TTC549 (cell line): ENCODE measurements at regions not wholly inside any gene's neighbourhood (a gene's known extent, or its start where the extent isn't known, plus 50 kb on each side); places are given as distances from the start of the nearest gene placed in this dataset.

Source experiments
- FAIRE-seq: peaks from 2 replicates; lab custom pipeline; 2012; peaks lifted over from hg19 to GRCh38; lab: Jason Lieb, UNC

GRCh38 chr4:11587797-11588196 lies 159.1 kb upstream of the HS3ST1 start:
- FAIRE-seq: no peak

GRCh38 chr4:11585506-11585905 lies 156.8 kb upstream of the HS3ST1 start:
- no peak for FAIRE-seq

- FAIRE-seq: no peak
Measured at GRCh38 chr4:11568511-11568910, 139.8 kb upstream of the HS3ST1 start.

- no peak for FAIRE-seq
Measured at GRCh38 chr4:11566444-11567022, 137.8 kb upstream of the HS3ST1 start.

- no peak for FAIRE-seq
Measured at GRCh38 chr4:11565899-11566298, 137.2 kb upstream of the HS3ST1 start.

GRCh38 chr4:11565213-11565612 lies 136.5 kb upstream of the HS3ST1 start:
- FAIRE-seq: no peak

GRCh38 chr4:11564021-11564420 lies 135.3 kb upstream of the HS3ST1 start:
- no peak for FAIRE-seq

GRCh38 chr4:11549525-11549924 lies 120.8 kb upstream of the HS3ST1 start:
- FAIRE-seq: no peak

- no peak for FAIRE-seq
Measured at GRCh38 chr4:11548597-11549082, 119.9 kb upstream of the HS3ST1 start.

GRCh38 chr4:11546391-11547175 lies 117.9 kb upstream of the HS3ST1 start:
- no peak for FAIRE-seq

- FAIRE-seq: no peak
Measured at GRCh38 chr4:11545651-11546050, 117.0 kb upstream of the HS3ST1 start.

GRCh38 chr4:11544211-11544610 lies 115.5 kb upstream of the HS3ST1 start:
- FAIRE-seq: no peak

- FAIRE-seq: no peak
Measured at GRCh38 chr4:11543706-11544105, 115.0 kb upstream of the HS3ST1 start.

GRCh38 chr4:11542952-11543351 lies 114.3 kb upstream of the HS3ST1 start:
- FAIRE-seq: no peak

- FAIRE-seq: no peak
Measured at GRCh38 chr4:11537846-11538245, 109.2 kb upstream of the HS3ST1 start.

GRCh38 chr4:11535333-11535732 lies 106.6 kb upstream of the HS3ST1 start:
- FAIRE-seq: no peak

- FAIRE-seq: no peak
Measured at GRCh38 chr4:11534623-11535302, 106.1 kb upstream of the HS3ST1 start.

- FAIRE-seq: no peak
Measured at GRCh38 chr4:11532138-11532537, 103.4 kb upstream of the HS3ST1 start.

GRCh38 chr4:11529625-11530201 lies 101.0 kb upstream of the HS3ST1 start:
- FAIRE-seq: no peak

GRCh38 chr4:11525085-11525484 lies 96.4 kb upstream of the HS3ST1 start:
- FAIRE-seq: no peak

- no peak for FAIRE-seq
Measured at GRCh38 chr4:11518754-11519153, 90.1 kb upstream of the HS3ST1 start.

GRCh38 chr4:11514779-11515419 lies 86.2 kb upstream of the HS3ST1 start:
- FAIRE-seq: no peak
